ENCODE measurements at regions not wholly inside any gene's neighbourhood (a gene's known extent, or its start where the extent isn't known, plus 50 kb on each side); places are given as distances from the start of the nearest gene placed in this dataset.
"Not testable (repeated sequence)": the region's sequence is repeated elsewhere in the genome, so short reads cannot be mapped to it uniquely, and the experiment has no call there.

DNA sequence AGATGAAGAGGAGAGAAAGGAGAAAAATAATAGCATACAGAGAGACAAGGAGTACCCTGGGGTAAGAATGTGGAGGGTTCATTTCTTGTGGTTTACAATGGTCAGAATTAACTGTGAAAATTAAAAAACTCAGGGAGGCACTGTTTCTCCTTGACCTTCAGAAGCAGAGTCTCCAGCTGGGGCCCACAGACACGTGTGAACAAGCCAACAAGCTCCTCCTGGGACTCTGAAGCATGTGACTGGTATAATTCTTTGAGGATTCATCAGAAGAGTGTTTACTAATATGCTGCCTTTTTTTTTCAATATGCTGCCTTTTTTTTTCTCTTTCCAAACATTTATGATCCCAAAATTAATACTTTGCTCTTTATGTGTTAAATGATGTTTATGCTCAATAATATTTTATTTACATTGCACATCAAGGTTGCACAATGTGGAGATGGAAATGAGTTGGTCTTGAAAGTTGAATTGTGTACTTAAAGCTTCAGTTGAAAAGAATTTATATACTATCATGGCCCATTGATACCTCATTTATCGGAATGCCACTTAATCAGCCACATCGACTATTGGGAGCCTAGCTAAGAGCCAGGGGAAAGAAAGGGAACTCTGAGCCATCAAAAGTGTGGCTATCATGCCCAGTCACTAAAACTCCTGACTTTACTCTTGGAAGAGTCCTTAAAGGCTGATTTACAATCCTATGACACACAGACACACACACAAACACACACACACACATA is 134.7 kb upstream of the RHOBTB1 start:
- DNase-seq, result no peak

DNA sequence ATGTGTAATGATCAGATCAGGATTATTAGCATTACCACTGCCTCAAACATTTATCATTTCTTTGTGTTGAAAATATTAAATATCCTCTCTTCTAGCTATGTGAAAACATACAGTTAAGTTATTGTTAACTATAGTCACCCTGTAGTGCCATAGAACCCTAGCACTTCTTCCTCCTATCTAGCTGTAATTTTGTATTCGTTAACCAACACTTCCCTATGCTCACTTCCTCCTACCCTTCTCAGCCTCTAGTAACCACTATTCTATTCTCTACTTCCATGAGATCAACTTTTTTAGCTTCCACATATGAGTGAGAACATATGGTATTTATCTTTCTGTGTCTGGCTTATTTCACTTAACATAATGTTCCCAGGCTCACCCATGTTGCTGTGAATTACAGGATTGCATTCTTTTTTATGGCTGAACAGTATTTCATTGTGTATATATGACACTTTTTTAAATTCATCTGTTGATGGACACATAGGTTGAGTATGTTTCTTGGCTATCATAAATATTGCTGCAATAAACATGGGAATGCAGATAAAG is 132.7 kb upstream of the RHOBTB1 start:
- no peak for DNase-seq

DNA sequence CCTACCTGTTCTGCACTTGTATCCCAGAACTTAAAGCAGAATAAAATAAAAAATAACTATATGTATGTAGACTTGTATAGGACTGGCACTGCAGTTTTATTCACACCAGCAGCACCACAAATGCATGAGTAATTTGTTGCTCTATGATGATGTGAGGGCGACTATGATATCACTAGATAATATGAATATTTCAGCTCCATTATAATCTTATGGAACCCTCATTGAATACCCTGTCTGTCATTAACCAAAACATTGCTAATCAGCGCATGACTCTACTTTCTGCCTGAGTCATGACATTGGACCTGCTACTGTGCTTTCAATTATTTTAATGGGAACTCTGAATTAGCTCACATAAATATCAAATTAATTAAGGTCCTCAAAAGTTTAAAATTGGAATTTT is 129.4 kb upstream of the RHOBTB1 start:
- DNase-seq, result no peak

DNA sequence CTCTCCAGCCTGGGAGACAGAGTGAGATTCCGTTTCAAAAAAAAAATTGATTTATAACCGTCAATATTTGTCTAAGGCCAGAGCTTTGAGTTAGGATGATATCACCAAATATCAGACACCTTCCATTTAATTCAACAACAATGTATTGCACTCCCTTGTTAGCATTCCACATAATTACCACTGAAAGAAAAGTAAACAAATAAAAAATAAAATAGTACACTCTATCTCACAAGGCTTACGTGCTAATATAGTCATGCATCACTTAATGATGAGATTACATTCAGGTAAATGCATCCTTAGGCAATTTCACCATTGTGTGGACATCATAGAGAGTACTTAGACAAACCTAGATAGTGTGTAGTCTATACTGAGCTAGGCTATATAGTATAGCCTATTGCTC is 127.6 kb upstream of the RHOBTB1 start:
- no peak for DNase-seq

DNA sequence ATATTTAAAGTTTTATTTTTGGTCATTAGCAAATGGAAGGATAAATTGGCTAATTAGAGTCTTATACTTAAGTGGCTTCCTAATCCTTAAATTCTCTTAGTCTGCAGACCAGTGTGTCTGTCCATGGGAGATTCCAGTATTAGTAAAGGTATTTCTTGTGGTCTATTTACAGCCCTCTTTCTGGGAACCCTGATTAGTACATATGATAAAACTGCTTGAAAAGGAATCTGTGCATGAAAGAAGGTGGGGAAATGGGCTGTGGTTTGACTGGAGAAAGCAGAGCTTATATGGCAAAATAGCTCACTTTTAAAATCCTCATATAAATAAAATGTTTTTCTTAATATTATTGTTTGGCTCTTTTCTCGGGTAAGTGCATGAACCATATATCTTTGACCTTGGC is 124.5 kb upstream of the RHOBTB1 start:
- DNase-seq, result no peak

DNA sequence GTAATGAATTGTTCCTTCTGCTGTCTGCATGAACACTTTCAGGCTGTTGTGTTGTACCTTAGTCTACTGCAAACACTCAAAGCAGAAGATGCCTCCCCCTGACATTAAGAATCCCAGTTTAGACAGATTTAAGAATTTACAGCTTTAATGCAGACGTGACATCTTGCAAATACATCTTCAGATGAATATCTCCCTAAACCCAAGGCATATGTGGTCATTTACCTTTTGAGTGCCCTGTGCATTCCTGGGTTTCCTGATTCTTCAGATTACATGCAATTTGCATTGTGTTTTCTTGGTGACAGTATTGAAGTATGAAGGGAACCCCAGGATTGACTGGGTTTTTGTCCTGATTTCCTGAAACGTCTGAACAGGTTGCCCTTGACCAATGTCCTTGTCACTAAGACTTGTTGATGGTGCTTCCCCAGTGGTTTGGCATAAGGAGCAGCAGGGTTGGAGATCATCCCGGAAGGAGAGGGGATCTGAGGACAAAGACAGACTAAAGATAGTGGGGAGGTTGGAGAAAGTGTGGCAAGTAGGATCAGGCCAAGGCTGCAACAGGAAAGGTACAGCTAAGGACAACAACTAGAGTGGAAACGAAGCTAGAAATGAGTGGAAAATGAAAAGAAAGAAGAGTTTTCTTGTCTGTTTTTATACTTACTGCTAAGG is 123.8 kb upstream of the RHOBTB1 start:
- DNase-seq, result no peak

DNA sequence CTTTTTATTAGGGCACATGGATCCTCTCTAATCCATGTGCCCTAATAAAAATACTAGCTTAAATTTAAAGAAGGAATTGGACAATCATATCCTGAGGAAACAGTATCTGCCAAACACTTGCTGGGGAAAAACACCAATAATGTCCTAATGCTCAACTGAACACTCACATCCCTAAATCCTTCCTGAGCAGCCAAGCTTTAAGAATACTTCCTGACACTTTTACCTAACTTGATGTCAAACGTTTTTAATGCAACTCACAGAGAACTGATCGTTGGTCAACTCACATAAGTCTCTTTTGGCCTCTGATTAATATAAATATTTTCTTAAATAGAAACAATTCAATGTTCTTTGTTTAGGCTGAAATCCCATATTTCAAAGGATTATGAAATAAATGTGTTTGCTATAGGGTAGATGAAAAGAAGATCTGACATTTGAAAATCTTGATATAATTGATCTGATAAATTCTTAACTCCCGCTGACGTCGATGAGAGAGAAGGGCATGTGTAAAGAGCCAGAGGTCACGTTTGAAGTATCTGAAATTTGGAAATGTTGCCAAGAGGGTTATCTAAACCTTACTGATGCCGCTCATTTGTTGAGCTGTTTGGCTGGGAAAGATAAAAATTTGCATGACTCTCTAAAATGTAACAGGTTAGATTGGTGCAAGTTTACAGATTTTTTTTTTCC is 122.8 kb upstream of the RHOBTB1 start:
- DNase-seq, result no peak

DNA sequence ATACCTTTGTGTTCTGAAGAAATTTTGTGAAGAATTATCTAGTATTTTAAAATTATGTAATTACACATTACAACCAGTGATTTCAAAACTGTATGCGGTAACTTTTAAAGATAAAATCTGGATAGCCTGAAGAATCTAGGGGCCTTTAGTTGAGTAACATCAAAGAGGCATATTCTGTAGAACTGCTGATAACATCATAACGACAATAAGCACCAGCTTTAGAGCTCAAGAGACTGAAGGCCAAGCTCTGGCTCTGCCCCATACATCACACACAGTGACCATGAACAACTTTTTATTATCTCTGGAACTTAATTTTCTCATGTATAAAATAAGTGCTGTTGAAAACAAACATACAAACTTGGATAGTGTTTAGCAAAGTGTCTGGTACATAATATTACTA is 121.1 kb upstream of the RHOBTB1 start:
- no peak for DNase-seq

DNA sequence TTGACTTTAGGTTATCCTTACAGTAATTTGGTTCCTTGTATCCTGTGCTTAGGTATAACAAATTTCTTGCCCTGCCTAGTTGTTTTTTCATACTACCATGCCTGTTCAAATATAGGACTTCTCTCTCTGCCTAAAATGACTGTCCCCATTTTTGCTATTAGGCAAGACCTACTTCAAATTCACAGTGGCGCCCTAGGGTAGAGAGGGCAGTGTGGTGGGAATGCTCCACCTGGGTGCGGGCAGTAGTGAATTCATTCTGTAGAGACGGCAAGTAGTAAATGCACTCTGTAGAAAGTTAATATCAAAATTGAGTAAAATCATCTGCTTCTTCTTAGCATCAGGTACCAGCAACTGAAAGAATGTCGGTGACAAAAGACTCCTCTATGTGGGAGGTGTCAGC is 120.4 kb upstream of the RHOBTB1 start:
- no peak for DNase-seq

DNA sequence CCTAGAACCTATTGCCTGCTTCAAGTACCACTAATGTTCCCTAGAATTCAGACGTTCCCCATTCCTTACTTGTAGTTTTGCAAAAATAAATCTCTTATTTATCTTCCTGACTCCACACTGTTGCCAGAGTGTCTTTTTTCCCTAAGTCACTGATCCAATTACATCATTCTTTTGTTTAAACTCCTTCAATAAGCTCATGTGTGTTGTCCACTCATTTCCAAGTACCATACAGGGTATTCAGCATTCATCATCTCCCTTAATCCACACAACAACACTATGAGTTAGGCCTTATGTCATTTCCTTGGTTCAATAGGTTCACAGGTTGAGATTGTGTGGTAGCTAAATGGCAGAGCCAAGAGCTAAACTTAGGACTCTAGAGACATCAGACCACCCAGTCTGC is 119.9 kb upstream of the RHOBTB1 start:
- no peak for DNase-seq

DNA sequence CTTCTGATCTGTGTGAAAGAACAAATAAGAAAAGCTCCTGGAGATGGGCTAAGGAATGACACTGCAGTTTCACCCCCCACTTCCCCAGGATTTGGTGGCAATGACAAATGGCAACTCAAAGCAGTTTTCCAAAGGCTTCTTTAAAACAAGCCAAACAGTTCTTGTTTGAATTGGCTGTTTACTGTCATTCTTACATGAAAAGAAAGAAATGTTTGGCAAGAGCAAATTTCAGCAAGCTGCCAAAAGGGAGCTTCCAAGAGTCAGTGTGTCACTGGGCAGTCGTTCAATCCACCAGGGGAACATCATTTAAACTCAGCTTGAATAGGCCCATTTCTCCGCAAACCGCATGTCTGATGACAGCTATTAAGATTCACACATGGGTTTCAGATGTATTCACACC is 119.0 kb upstream of the RHOBTB1 start:
- DNase-seq, result no peak

DNA sequence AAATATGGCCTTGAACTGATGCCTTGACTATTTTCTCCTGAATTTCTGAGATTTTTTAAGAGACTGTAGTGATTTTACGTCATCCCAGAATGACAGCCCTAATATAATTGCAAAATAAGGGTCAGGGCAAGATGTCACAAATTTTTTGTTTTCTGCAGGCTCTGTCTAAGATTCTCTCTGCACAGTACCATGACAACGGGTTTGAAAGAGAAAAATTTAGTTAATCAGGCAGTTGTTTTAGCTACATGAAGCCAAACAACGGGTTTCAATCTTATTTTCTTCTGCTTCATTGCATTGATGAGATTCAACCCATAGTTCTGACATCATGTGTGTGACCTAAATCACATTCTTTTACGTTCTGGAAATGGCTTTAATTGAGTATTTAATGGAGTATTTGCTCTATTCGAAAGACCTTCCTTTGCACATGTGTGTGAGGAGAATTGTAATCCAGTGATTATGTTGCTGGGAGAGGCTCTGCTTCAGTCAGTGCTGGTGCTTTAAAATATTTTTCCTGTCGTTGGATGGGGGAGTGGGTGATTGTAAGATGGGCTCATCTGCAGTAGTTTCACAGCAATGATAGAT is 118.0 kb upstream of the RHOBTB1 start:
- DNase-seq, result no peak

DNA sequence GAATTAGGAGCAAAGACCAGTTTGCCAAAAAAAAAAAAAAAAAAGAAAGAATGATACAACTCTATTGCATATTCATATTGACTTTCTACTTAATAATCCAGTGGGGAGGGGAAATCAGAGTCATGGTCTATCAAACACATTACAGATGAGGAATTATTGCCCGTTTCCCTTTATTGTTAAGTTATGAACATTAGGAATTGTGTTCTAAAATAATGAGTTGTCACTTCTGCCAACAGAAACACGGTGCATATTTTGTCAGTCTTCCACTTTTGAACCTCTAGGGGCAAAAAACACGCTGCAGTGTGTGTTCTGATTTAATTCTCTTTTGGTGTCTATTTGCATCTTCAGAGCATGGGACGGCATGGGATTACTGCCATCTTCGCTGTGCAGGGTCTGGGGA is 115.7 kb upstream of the RHOBTB1 start:
- no peak for DNase-seq

DNA sequence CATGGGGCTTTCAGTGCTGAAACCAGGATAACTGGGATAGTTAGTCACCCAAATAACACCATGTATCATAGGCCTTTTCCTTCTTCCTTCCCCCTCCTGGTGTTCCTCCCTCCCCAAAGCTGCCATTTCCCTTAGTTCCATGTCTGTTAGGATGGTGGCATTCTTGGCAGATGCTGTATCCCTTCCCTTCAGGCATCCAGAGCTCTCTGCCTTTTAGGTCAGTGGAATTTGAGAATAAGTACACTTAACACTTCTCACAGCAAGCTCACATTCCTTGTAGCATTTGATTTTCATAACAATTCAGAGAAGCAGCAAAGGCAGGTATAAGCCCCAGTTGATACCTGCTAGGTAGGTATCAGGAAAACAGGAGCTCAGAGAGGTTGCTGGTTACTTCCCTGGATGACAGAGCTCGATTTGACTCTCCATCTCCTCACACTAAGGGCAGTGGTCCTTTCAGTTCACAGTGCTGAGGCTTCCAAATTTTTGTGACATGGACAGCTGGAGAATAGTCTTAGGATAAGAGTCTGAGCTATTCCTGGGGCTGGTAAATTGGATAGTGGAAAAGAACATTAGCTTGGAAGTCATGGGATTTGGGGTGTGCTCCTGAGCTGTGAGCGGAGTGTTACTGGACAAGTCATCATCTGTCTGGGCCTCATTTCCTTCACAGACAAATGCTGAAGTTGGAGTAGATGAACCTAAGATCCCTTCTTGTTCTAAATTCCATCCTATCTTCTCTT is 108.7 kb upstream of the RHOBTB1 start:
- no peak for DNase-seq

DNA sequence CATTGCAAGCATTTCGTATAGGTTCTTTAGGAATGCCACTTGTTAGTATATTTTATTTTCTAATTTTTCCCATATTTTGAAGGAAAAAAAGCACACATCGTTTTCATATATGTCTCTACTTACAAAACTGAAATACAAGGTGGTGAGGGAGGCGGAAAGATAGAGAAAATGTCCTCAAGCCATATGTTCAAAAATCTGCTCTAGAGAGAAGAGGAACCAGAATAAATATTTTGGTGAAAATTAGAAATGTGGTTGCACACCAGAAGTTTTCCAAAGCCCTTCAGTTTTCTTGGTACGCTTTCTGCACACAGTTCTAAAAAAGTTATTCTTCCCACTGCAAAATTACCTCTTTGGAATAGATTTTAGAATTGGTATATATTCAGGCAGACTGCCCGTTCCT is 107.4 kb upstream of the RHOBTB1 start:
- DNase-seq, result no peak

DNA sequence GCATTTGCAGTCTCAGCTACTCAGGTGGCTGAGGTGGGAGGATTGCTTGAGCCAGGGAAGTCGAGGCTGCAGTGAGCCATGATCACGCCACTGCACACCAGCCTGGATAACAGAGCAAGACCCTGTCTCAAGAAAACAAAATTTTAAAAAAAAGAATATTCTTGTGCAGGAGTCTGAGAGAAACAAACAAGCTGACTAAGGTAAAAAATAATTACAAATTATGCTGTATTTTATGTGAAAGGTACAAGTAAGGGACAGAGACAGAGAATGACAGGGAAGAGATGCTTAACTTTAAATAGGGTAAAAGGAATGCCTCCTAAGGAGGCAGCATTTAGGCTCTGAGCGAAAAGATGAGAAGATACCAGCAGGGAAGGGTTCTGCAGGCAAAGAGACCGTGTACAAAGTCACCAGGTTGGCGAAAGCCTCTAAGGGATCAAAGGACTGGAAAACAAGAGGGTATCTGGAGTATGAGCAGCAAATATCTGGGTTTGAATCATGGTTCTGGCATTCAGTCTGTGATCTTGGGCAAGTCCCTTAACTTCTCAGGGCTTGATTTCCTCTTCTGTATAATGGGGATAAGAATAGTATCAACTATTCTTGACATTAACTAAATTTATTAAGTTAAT is 106.2 kb upstream of the RHOBTB1 start:
- DNase-seq, result no peak

DNA sequence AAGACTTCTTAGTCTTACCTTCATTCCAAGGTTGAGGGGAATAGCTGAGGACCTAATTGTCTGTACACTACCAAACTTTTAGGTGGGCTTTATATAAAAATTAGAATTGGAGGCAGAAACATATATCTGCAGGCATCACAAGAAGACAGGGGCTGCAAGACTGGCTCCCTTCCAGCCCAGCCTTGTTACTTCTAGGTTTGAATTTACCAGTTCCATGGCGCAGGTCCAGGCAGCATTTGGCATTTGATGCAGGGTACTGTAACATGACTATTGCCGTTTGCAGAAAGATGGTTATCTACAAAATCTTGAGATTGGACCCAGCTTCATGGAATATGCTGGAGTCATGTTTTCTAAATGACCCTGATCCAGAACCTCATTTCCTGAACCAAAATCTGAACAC is 105.4 kb upstream of the RHOBTB1 start:
- no peak for DNase-seq

DNA sequence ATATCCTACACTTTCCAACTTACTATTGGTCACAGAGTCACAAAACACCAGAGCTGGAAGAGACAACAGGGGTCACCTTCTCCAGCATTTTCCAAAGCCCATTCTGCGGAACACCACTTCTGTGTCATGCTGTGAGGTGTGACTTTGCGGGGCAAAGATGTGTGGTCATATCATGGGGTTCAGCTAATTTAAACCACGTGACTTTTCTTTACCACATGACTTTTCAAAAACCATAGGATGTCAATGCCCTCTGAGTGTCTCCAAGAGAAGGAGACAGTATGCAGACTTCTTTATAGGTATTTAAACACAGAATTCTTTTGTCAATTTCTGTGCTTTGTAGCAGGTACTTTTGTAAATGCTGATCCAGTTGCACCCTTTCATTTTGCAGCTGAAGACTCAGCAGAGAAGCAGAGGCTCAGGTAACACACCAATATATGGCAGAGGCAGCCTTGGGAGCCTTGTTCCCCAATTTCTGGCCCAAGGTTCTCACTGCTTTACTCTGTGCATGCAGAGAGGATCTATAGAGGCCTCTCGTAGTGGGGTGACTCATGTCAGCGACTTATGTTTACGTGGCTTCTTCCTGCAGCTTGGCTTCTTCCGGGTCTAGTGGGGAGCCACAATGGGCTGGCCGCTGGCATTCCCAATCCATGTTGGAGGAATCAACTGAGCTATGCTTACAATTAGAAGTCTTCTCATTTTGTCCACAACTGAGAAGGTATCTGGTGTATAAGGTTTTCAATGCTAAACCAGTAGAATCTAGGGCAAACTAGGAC is 104.0 kb upstream of the RHOBTB1 start:
- DNase-seq, result no peak

DNA sequence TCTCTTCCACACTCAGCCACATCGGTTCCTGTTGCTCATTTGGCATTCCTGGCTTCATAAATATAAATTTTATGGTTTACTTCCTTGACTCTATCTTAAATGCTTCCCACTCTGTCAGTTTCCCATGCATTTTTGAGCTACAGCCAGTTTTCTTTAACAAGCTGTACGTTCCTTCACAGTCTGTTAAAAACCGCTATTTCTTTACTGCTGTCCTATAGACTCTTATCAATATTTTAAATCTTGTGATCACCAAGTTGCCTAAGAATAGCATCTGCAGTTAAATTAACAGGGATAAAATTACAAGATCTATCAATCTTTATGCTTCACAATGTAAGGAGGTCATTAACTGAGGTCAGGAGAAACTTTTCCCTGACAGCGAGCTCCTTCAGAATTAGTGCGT is 103.1 kb upstream of the RHOBTB1 start:
- DNase-seq, result no peak

DNA sequence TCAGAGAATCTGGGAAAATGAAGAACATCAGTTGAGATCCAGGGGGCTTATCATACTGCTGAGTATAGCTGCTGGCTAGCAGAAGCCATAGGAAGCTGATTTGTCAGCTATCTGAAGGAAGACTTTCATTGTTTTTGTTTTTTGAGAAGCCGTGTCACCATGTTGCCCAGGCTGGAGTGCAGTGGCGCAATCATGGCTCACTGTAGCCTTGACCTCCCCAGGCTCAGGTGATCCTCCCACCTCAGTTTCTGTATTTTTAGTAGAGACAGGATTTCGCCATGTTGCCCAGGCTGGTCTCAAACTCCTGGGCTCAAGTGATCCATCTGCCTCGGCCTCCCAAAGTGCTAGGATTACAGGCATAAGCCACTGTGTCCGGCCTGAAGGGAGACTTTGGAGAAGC is 101.5 kb upstream of the RHOBTB1 start:
- DNase-seq, result not testable (repeated sequence)

DNA sequence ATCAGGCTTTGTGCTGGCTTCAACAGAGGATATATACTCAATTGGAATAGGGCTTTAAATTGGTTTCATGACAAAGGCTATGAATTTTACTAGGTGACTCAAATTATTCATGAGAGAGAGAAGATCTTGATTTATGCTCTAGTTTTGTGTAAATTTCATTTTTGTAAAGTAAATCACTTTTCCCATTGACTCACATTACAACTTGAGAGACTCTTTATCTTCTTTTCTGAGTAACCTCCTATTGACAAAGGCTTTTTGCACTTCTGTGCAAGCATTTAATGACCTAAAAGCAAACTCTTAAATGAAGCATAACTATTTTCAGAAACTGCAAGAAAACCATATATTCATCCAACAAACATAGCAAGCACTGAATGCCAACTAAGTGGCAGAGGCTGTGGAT is 98.5 kb upstream of the RHOBTB1 start:
- DNase-seq, result no peak

Data from bone marrow (tissue), 2 donors.